ENCODE measurements at regions not wholly inside any gene's neighbourhood (a gene's known extent, or its start where the extent isn't known, plus 50 kb on each side); places are given as distances from the start of the nearest gene placed in this dataset.
"Not testable (repeated sequence)": the region's sequence is repeated elsewhere in the genome, so short reads cannot be mapped to it uniquely, and the experiment has no call there.

- TF ChIP-seq POLR2A (IDR thresholded peaks at IDR 0.05; ENCODE audit: low read depth, low read length) (no peak), TAF1 (IDR thresholded peaks at IDR 0.05; ENCODE audit: borderline replicate concordance, low read depth, low read length) (no peak), POLR2AphosphoS5 (IDR thresholded peaks at IDR 0.05; ENCODE audit: low read depth, low read length) (no peak)
- DNase-seq (ENCODE audit: insufficient read length) = no peak
- no peak for FAIRE-seq
Measured at GRCh38 chr3:10676905-10677304, 139.1 kb upstream of the SLC6A11 start.

DNA sequence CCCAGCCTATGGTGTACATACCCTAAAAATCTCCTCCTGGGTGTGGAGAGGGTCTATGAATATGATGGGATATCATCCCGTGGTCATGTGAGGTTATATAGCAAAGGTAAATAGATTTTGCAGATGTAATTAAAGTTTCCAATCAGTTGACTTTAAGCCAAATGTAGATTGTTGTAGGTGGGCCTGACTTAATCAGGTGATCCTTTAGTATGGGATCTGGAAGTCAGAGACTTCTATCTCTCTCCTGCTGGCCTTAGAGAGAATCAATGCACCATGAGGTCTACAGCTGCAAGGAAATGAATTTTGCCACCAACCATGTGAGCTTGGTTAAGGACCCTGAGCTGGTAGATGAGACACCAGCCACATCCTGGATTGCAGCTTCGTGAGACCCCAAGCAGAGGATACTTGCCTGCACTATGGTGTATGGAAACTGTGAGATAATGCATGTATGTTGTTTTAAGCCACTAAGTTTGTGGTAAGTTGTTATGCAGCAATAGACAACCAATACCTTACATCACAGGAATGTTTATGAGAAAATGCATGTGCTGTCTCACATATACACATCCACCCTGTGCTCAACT lies 137.1 kb upstream of the SLC6A11 start:
- TF ChIP-seq TAF1 (IDR thresholded peaks at IDR 0.05; ENCODE audit: borderline replicate concordance, low read depth, low read length) (no peak), POLR2A (IDR thresholded peaks at IDR 0.05; ENCODE audit: low read depth, low read length) (no peak), POLR2AphosphoS5 (IDR thresholded peaks at IDR 0.05; ENCODE audit: low read depth, low read length) (no peak)
- FAIRE-seq = no peak
- no peak for DNase-seq (ENCODE audit: insufficient read length)

GRCh38 chr3:10680796-10681195 lies 135.2 kb upstream of the SLC6A11 start:
- TF ChIP-seq POLR2A (IDR thresholded peaks at IDR 0.05; ENCODE audit: low read depth, low read length) (no peak), POLR2AphosphoS5 (IDR thresholded peaks at IDR 0.05; ENCODE audit: low read depth, low read length) (no peak), TAF1 (IDR thresholded peaks at IDR 0.05; ENCODE audit: borderline replicate concordance, low read depth, low read length) (no peak)
- DNase-seq (ENCODE audit: insufficient read length) (no peak), FAIRE-seq (no peak)

DNA sequence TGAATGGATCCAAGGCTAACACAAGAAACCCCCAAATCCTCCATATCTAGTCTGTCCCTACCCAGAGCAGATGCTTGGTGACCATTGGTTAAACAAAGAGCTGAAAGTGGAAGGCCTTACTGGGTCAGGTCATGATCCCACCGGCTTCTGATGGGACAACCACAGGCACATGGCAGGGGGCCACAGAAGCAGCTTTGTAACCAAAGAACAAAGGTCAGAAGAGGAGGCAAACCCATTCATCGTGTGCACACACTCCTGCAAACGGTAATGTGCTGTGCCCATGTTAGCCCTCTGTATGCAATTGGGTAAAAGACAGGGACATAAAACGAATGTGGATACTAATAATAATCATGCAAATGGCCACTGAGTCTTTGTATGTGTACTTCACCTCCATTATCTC lies 133.3 kb upstream of the SLC6A11 start:
- DNase-seq (ENCODE audit: insufficient read length) (no peak), FAIRE-seq (no peak)
- TF ChIP-seq TAF1 (IDR thresholded peaks at IDR 0.05; ENCODE audit: borderline replicate concordance, low read depth, low read length) = no peak
- TF ChIP-seq POLR2A (IDR thresholded peaks at IDR 0.05; ENCODE audit: low read depth, low read length) = no peak
- no peak for TF ChIP-seq POLR2AphosphoS5 (IDR thresholded peaks at IDR 0.05; ENCODE audit: low read depth, low read length)

DNA sequence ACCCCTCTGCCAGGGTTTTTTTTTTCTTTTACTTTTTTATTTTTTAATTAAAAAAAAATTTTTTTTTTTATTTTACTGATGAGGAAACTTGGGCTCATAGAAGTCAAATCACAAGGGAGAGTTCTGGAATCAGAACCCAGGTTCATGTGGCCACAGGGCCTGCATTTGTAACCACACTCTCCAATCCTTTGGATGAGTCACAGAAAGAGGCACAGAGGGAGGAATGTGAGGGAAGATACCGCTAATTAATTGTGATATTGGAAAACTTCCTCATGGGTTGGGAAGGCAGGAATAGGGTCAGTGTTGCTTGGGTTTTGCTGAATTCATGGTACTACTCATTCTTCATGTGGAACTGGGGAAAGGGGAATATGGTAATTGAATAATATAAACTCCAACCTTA lies 132.9 kb upstream of the SLC6A11 start:
- FAIRE-seq = no peak

GRCh38 chr3:10688126-10688525 lies 127.9 kb upstream of the SLC6A11 start:
- FAIRE-seq (no peak), DNase-seq (ENCODE audit: insufficient read length) (no peak)
- TF ChIP-seq POLR2A (IDR thresholded peaks at IDR 0.05; ENCODE audit: low read depth, low read length) (no peak), POLR2AphosphoS5 (IDR thresholded peaks at IDR 0.05; ENCODE audit: low read depth, low read length) (no peak), TAF1 (IDR thresholded peaks at IDR 0.05; ENCODE audit: borderline replicate concordance, low read depth, low read length) (no peak)

More for the DNA sequence above, 132.9 kb upstream of the SLC6A11 start:
- DNase-seq (ENCODE audit: insufficient read length) = no peak
- TF ChIP-seq POLR2A (IDR thresholded peaks at IDR 0.05; ENCODE audit: low read depth, low read length) = no peak
- TF ChIP-seq TAF1 (IDR thresholded peaks at IDR 0.05; ENCODE audit: borderline replicate concordance, low read depth, low read length) = no peak
- no peak for TF ChIP-seq POLR2AphosphoS5 (IDR thresholded peaks at IDR 0.05; ENCODE audit: low read depth, low read length)

- no peak for TF ChIP-seq POLR2A (IDR thresholded peaks at IDR 0.05; ENCODE audit: low read depth, low read length)
- DNase-seq (ENCODE audit: insufficient read length) (no peak), FAIRE-seq (no peak)
Measured at GRCh38 chr3:10688548-10689172, 127.4 kb upstream of the SLC6A11 start.

DNA sequence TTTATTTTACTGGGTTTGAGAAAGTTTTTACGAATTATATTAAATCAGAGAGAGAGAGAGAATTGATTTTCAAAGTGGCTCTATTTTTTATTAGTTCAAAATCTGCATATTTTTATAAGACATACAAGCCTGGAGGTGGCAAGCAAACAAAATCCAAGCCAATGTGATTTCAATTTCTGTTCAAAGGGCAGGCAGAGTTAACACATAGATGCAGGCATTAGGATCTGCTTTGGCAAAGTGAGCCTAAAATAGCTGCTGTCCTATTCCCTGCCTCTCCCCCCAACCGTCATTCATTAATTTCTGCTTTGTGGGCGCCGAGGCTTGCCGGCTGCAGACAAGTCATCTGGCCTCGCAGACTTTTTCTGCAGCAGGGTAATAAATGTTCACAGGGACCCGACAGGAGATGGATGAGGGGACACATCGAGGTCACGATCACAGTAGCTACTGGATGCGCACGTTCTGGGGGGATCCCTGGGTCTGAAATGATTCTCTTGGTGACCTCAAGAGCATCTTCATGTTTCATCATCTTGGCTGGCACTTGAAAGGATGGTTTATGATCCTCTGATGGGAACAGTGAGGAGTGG lies 123.9 kb upstream of the SLC6A11 start:
- DNase-seq (ENCODE audit: insufficient read length) = no peak
- TF ChIP-seq TAF1 (IDR thresholded peaks at IDR 0.05; ENCODE audit: borderline replicate concordance, low read depth, low read length) (no peak), POLR2AphosphoS5 (IDR thresholded peaks at IDR 0.05; ENCODE audit: low read depth, low read length) (no peak), POLR2A (IDR thresholded peaks at IDR 0.05; ENCODE audit: low read depth, low read length) (no peak)
- FAIRE-seq = no peak

DNA sequence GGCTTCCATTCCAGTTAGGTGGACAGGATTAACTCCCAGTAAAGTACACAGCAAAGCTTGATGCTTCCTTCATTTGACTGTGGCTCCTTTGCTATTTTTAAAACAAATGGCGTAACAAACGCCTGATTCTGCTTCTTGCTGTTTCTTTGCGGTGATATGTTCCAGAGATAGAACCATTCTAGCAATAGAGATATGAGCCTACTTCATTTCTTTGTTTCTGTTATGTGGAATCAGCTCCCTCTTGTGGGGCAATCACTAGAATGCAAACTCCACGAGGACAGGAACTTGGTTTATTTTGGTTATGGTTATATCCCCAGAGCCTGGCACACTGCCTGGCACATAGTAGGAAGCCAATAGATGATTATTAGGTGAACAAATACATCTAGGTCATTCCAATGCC lies 122.6 kb upstream of the SLC6A11 start:
- no peak for TF ChIP-seq POLR2A (IDR thresholded peaks at IDR 0.05; ENCODE audit: low read depth, low read length)
- no peak for TF ChIP-seq POLR2AphosphoS5 (IDR thresholded peaks at IDR 0.05; ENCODE audit: low read depth, low read length)
- no peak for TF ChIP-seq TAF1 (IDR thresholded peaks at IDR 0.05; ENCODE audit: borderline replicate concordance, low read depth, low read length)
- no peak for FAIRE-seq
- DNase-seq (ENCODE audit: insufficient read length) = no peak

DNA sequence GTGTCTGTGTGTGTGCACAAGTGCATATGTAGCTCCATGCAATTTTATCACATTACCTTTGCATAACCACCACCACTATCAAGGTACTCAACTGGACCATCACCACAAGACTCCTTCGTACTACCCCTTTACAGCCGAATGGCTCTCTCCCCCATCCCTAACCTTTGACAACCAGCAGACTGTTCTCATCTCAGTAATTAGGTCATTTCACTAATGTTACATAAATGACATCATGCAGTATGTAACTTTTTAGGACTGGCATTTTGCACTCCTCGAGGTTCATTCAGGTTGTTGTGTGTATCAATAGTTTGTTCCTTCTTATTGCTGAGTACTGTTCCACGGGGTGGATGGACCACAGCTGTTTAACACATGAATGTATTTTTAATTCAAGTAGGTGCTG lies 121.8 kb upstream of the SLC6A11 start:
- TF ChIP-seq TAF1 (IDR thresholded peaks at IDR 0.05; ENCODE audit: borderline replicate concordance, low read depth, low read length) = no peak
- TF ChIP-seq POLR2A (IDR thresholded peaks at IDR 0.05; ENCODE audit: low read depth, low read length) = no peak
- no peak for TF ChIP-seq POLR2AphosphoS5 (IDR thresholded peaks at IDR 0.05; ENCODE audit: low read depth, low read length)
- FAIRE-seq = no peak
- no peak for DNase-seq (ENCODE audit: insufficient read length)

DNA sequence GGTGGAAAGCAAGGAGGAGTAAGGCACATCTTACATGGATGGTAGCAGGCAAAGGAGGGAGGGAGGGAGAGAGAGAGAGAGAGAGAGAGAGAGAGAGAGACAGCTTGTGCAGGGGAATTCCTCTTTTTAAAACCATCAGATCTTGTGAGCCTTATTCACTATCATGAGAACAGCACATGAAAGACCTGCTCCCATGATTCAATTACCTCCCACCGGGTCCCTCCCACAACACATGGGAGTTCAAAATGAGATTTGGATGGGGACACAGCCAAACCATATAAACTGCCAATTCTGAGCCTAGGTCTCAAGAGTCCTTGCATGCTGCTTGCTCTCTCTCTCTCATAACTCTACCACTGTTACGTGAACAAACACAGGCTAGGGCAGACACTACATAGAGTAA lies 120.8 kb upstream of the SLC6A11 start:
- not testable (repeated sequence) for DNase-seq (ENCODE audit: insufficient read length)

GRCh38 chr3:10695595-10696285 lies 120.3 kb upstream of the SLC6A11 start:
- DNase-seq (ENCODE audit: insufficient read length) = no peak
- no peak for FAIRE-seq
- TF ChIP-seq POLR2AphosphoS5 (IDR thresholded peaks at IDR 0.05; ENCODE audit: low read depth, low read length) = no peak

More for the DNA sequence above, 120.8 kb upstream of the SLC6A11 start:
- not testable (repeated sequence) for FAIRE-seq

Data from GM12892 (cell line).